Stomach (tissue), 8 donors: ENCODE measurements at regions not wholly inside any gene's neighbourhood (a gene's known extent, or its start where the extent isn't known, plus 50 kb on each side); places are given as distances from the start of the nearest gene placed in this dataset.

Experiments
- DNase-seq, 2 donors: peaks; one replicate each; pipeline versions ENCODE4 v3.0.0 to v3.0.0-alpha.2; 2013 to 2019
- H3K27ac ChIP-seq, 5 donors: fragments of 200-600 bp in 4 of 5; sonication (generic) in 4 of 5; one replicate each; pipeline ENCODE4 v1.5.1; 2013 to 2019; ENCODE audit warnings: mild to moderate bottlenecking in 1 of 5, moderate library complexity in 1 of 5
- H3K27me3 ChIP-seq, 3 donors: fragments of 200-600 bp; sonication (generic); one replicate each; pipeline ENCODE4 v1.5.1; 2017 to 2019; ENCODE audit warnings: mixed run types in 1 of 3
- H3K36me3 ChIP-seq, 4 donors: fragments of 200-600 bp; sonication (generic); 1 replicate in 3 of 4; 2 replicates in 1 of 4; pipeline ENCODE4 v1.5.1; 2016 to 2019
- H3K4me1 ChIP-seq, 4 donors: fragments of 200-600 bp; sonication (generic); one replicate each; pipeline ENCODE4 v1.5.1; 2016 to 2019
- H3K4me3 ChIP-seq, 4 donors: fragments of 200-600 bp; sonication (generic) in 3 of 4; one replicate each; pipeline ENCODE4 v1.5.1; 2016 to 2019; ENCODE audit warnings: mild to moderate bottlenecking in 1 of 4
- H3K9me3 ChIP-seq, 4 donors: fragments of 200-600 bp; sonication (generic); one replicate each; pipeline ENCODE4 v1.5.1; 2016 to 2019
- CTCF ChIP-seq, 7 experiments: fragments of 450-650 bp in 4 of 7; fragments of 200-600 bp in 3 of 7; sonication (generic) in 3 of 7; IDR thresholded peaks; one replicate each; pipeline ENCODE4 v1.5.1; 2016 to 2019; ENCODE audit warnings: antibody characterized with exemption in 7 of 7, control low read depth in 2 of 7, mild to moderate bottlenecking in 1 of 7
- EP300 ChIP-seq: sonication (generic); formaldehyde crosslinking; IDR thresholded peaks from one replicate; pipeline ENCODE4 v1.6.1; 2017; ENCODE audit warnings: antibody characterized with exemption
- POLR2A ChIP-seq, 4 donors: fragments of 450-650 bp; IDR thresholded peaks; one replicate each; pipeline ENCODE4 v1.6.1; 2016; ENCODE audit warnings: antibody characterized with exemption in 4 of 4, control low read depth in 2 of 4, mild to moderate bottlenecking in 1 of 4, moderate library complexity in 1 of 4
- POLR2AphosphoS5 ChIP-seq, 3 donors: sonication (generic); formaldehyde crosslinking; IDR thresholded peaks; one replicate each; pipeline ENCODE4 v1.6.1; 2016; ENCODE audit warnings: antibody characterized with exemption in 3 of 3
- WGBS, 5 donors: extraction: QIAGEN DNeasy Blood & Tissue Kit in 3 of 5; methylation state at CpG; one replicate each; pipeline versions ENCODE4 v1.1.5 to v1.1.7; 2013 to 2018; 5-methylcytosine and 5-hydroxymethylcytosine counted together
- intact Hi-C: fragments of 100-400 bp; cut with DNase I; formaldehyde crosslinking; loops from one replicate; pipeline ENCODE4 v1.15.1; 2023; ENCODE audit warnings: low total_unique reads
- donor health status: healthy with polysubstance abuse.
- donor health status: Bipolar disorder and iron deficiency.
- donor health status: healthy.

- H3K4me3 ChIP-seq: no peak overlapping the region
- no peaks in the 10 kb centered on the region for H3K4me1 ChIP-seq
- TF ChIP-seq POLR2A (IDR thresholded peaks at IDR 0.05) (no peak), POLR2AphosphoS5 (IDR thresholded peaks at IDR 0.05) (no peak), CTCF (IDR thresholded peaks at IDR 0.05) (no peak), EP300 (no peak)
- no peak for DNase-seq
- no peaks in the 10 kb centered on the region for H3K36me3 ChIP-seq
- intact Hi-C loops: no loop called here
- H3K27ac ChIP-seq: no peak overlapping the region
- H3K9me3 ChIP-seq: peaks cover 0 to 8% (median 0%) of the 10 kb centered on the region in 4 donors
- no peaks in the 10 kb centered on the region for H3K27me3 ChIP-seq
Measured at GRCh38 chr21:15524855-15525254, 204.9 kb upstream of the USP25 start.

- intact Hi-C loops: no loop called here
Measured at GRCh38 chr21:15526798-15527197, 203.0 kb upstream of the USP25 start.

GRCh38 chr21:15528346-15528745, 201.4 kb upstream of the USP25 start:
- H3K4me1 ChIP-seq: no peaks in the 10 kb centered on the region
- H3K27me3 ChIP-seq: no peaks in the 10 kb centered on the region
- H3K9me3 ChIP-seq: no peaks in the 10 kb centered on the region
- no peaks in the 10 kb centered on the region for H3K36me3 ChIP-seq
- TF ChIP-seq POLR2A (IDR thresholded peaks at IDR 0.05) (no peak), CTCF (IDR thresholded peaks at IDR 0.05) (no peak), POLR2AphosphoS5 (IDR thresholded peaks at IDR 0.05) (no peak), EP300 (no peak)
- DNase-seq: no peak
- no peak overlapping the region for H3K27ac ChIP-seq
- H3K4me3 ChIP-seq: no peak overlapping the region
- WGBS, 5 donors: 48 to 72% (median 70%) methylated on average over 2 of the region's 2 CpGs
- intact Hi-C loops: no loop called here

More at GRCh38 chr21:15526798-15527197, 203.0 kb upstream of the USP25 start:
- peaks cover 0 to 2% (median 0%) of the 10 kb centered on the region in 4 donors for H3K9me3 ChIP-seq
- WGBS, 5 donors: 47 to 74% (median 61%) methylated on average over 2 of the region's 2 CpGs
- no peak overlapping the region for H3K27ac ChIP-seq
- no peaks in the 10 kb centered on the region for H3K27me3 ChIP-seq
- no peaks in the 10 kb centered on the region for H3K36me3 ChIP-seq
- no peak overlapping the region for H3K4me3 ChIP-seq
- TF ChIP-seq POLR2AphosphoS5 (IDR thresholded peaks at IDR 0.05): no peak
- no peak for TF ChIP-seq POLR2A (IDR thresholded peaks at IDR 0.05)
- TF ChIP-seq CTCF (IDR thresholded peaks at IDR 0.05): no peak
- TF ChIP-seq EP300: no peak
- no peaks in the 10 kb centered on the region for H3K4me1 ChIP-seq
- no peak for DNase-seq

GRCh38 chr21:15531986-15532385, 197.8 kb upstream of the USP25 start:
- intact Hi-C loops: no loop called here
- no peaks in the 10 kb centered on the region for H3K27me3 ChIP-seq
- TF ChIP-seq CTCF (IDR thresholded peaks at IDR 0.05) (no peak), POLR2A (IDR thresholded peaks at IDR 0.05) (no peak), POLR2AphosphoS5 (IDR thresholded peaks at IDR 0.05) (no peak), EP300 (no peak)
- DNase-seq: no peak
- WGBS, 5 donors: 51 to 68% (median 57%) methylated on average over 3 of the region's 3 CpGs
- no peaks in the 10 kb centered on the region for H3K36me3 ChIP-seq
- H3K4me3 ChIP-seq: no peak overlapping the region
- no peak overlapping the region for H3K27ac ChIP-seq
- no peaks in the 10 kb centered on the region for H3K4me1 ChIP-seq
- H3K9me3 ChIP-seq: no peaks in the 10 kb centered on the region
